Ureter (tissue), 1 donor: ENCODE measurements at regions not wholly inside any gene's neighbourhood (a gene's known extent, or its start where the extent isn't known, plus 50 kb on each side); places are given as distances from the start of the nearest gene placed in this dataset.
"Not testable (repeated sequence)": the region's sequence is repeated elsewhere in the genome, so short reads cannot be mapped to it uniquely, and the experiment has no call there.

Source experiments
- DNase-seq: peaks from one replicate; pipeline ENCODE4 v3.0.0-alpha.2; 2020; ENCODE audit warnings: low spot score
- donor health status: DM: yes; HTN: yes; CAD: no.

- no peak for DNase-seq
These were observed 64.8 kb upstream of the VIPR2 start for GRCh38 chr7:159209429-159209828.

DNA sequence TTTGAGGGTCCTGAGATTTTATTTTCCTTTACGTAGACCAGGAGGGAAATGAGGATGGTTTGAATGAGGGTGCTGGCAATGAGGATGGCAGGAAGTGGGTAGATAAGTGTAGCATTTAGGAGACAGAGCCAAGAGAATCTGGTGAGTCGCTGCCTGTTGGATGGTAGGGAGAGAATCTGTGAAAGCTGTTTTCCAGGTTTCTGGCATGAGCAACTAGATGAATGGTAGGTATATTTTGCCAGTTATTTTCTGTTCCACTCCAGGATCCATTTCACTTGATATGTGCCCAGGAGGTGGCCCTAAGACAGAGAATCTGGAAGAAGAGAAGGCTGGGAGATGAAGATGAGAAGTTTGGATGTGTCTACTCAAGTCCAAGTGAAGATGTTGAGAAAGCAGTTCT, 63.3 kb upstream of the VIPR2 start:
- no peak for DNase-seq

GRCh38 chr7:159207393-159207792, 62.7 kb upstream of the VIPR2 start:
- DNase-seq, result no peak

DNA sequence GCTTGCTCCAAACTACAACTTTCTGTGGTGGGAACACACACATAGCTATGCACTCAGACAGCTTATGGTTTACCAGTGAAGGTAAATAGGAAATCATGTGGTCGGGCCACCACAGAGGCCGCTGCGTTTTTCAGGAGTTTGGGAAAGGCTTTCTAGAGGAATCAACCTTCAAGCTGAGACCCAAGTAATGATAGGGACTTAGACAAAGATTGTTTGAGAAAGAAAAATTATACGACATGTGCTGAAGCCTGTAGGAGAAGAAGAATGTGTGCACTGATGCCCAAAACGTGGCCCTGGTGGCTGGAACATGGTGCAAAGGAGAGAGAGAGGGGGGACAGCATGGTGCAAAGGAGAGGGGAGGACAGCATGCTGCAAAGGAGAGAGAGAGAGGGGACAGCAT, 61.2 kb upstream of the VIPR2 start:
- no peak for DNase-seq

DNA sequence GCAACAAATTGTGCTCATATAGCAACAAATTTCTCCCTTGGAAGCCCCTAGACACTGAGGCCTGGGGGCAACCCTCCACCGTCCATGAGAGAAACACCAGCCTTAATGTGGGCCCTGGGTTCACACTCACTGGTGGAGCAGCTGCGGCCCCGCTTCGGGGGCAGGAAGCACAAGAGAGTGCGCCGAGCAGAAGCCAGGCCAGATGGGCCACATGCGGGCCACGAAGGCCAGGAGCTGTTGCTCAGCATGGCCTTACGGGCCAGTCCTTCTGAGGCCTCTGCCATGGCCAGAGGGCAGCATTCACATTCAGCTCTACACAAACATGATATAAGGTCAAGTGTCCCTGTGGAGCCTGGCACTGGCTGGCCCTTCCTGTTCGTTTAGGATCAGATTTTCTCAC, 60.0 kb upstream of the VIPR2 start:
- no peak for DNase-seq

GRCh38 chr7:159203253-159203652, 58.6 kb upstream of the VIPR2 start:
- not testable (repeated sequence) for DNase-seq

- DNase-seq, result no peak
These were observed 57.2 kb upstream of the VIPR2 start for GRCh38 chr7:159201722-159202330.

GRCh38 chr7:159200421-159200820, 55.8 kb upstream of the VIPR2 start:
- no peak for DNase-seq

DNA sequence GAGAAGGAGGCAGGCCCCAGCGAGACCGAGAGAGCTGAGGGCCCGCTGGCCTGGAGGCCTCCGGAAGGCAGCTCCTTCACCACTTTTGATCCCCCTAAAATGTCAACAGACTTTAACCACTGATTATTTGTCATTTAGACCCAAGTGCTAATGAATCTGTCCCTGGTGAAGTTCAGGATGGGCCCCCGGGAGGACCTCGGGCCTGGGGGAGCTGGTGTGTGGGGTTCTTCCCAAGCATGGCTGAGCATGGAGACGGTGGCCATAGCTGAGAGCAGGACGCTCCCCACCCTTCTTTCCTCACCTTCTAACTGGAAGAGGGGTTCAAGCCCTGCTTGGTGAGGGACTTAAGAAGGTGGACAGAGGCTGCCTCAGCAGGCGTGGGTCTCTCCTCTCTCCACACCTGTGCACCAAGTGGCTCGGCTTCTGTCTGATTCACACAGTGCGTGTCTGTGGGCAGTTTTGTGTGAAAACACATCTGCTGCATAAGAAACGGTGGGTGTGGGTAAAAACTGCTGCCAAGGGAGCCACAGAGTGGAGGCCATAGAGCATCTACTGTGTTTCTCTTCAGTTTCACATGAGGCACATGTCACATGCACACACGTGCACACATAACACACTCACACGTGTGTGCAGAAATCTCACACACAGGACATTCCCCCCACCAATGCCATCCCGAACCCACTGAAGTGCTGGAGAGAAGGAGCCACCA, 53.5 kb upstream of the VIPR2 start:
- DNase-seq, result no peak

GRCh38 chr7:159197066-159197975, 52.7 kb upstream of the VIPR2 start:
- peak; percentile 65 for DNase-seq

GRCh38 chr7:159196584-159196983, 51.9 kb upstream of the VIPR2 start:
- DNase-seq, result no peak

- no peak for DNase-seq
These were observed 51.3 kb upstream of the VIPR2 start for GRCh38 chr7:159195946-159196345.
